Erythroblast (primary cell): ENCODE measurements at regions not wholly inside any gene's neighbourhood (a gene's known extent, or its start where the extent isn't known, plus 50 kb on each side); places are given as distances from the start of the nearest gene placed in this dataset.

Experiments used
- DNase-seq, 2 experiments: peaks; one replicate each; lab custom pipeline; 2025; lab: John Stamatoyannopoulos, UW
- GATA1 ChIP-seq: IDR thresholded peaks from 2 replicates; pipeline ENCODE4 v1.6.1; 2011; ENCODE audit warnings: low read depth, mild to moderate bottlenecking, control low read depth, low read length, moderate library complexity
- POLR2A ChIP-seq: IDR thresholded peaks from 2 replicates; pipeline ENCODE4 v1.6.1; 2011; ENCODE audit warnings: mild to moderate bottlenecking, low read length

- no peak for DNase-seq
- TF ChIP-seq POLR2A (no peak), GATA1 (no peak)
Measured at GRCh38 chr2:125684256-125684655, 971.7 kb upstream of the GYPC start.

DNA sequence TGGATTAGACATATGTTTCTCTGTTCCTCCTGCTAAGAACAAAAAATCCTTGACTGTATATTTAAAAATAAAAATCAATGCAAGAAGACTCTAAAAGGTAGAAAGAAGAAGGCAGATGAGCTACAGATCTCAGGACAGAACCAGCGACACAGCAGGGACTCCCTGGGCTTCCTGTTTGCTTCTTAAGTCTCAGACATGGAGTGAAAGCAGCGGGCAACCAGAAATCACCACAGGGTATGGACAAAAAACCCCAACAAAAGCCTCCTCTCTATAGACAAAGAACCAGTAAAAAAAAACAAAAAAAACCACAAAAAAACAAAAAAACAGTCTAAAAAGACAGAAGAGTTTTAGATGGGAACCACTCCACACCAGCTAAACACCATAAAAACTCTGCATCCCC lies 971.0 kb upstream of the GYPC start:
- TF ChIP-seq POLR2A (no peak), GATA1 (no peak)
- no peak for DNase-seq

DNA sequence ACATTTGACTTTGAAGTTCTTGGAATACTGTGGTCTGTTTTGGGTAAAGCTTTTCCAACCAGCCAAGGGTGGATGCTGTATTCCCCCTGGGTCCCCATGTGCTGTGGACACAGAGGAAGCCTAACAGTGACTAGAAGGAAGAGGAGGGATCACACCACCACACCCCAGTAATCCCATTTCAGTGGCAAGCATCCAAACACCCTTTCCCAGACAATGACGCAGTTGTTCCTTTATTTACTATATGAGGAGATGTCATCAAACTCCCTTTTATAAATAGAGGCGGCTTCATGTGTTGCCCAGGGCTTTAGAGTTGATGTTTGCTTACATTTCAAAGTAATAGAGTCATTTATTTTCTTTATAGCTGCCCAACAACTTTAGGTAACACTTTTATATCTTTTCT lies 959.4 kb upstream of the GYPC start:
- no peak for DNase-seq
- TF ChIP-seq POLR2A (no peak), GATA1 (no peak)

GRCh38 chr2:125698280-125698679 lies 957.7 kb upstream of the GYPC start:
- no peak for TF ChIP-seq POLR2A
- TF ChIP-seq GATA1, result no peak
- no peak for DNase-seq

GRCh38 chr2:125701070-125701469 lies 954.9 kb upstream of the GYPC start:
- DNase-seq, result no peak
- TF ChIP-seq POLR2A, result no peak
- no peak for TF ChIP-seq GATA1

DNA sequence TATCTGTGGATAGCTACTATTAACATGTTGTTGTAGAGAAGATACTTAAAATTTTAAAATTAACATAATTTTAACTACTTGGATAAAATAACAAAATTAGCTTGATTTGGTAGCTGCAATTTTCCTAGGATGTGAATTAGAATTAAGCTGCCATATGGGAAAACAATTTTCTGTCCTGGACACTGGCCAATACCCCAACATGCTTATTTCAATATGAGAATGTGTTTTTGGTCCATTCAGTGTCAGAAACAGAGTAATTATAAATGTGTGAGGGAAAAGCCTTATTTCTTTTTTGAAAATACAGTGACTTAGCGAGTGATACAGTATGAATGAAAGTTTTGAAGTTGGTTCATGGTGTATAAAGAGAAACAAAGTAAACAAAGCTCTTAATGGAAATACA lies 948.3 kb upstream of the GYPC start:
- TF ChIP-seq POLR2A, result no peak
- no peak for TF ChIP-seq GATA1
- no peak for DNase-seq

GRCh38 chr2:125710561-125710960 lies 945.4 kb upstream of the GYPC start:
- DNase-seq, result no peak
- TF ChIP-seq GATA1, result no peak
- no peak for TF ChIP-seq POLR2A

DNA sequence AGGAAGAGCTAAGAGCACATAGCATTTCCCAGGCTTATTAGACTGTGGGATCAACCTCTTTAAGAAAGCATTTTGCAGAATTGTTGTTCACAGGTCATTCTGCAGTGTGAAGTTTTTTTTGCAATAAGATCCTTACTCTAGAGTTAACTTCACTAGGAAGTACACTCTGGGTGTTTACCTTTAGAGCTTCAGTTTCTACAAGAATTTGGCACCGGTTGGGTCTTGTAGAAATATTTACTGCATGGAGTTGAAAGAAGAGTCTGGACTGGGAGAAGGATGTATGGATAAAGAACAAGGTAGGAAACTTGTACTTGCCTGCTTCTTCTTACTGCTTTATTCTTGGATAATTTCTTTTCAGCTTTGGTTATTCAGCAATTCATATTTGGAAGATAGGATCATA lies 944.9 kb upstream of the GYPC start:
- TF ChIP-seq GATA1 (no peak), POLR2A (no peak)
- no peak for DNase-seq

DNA sequence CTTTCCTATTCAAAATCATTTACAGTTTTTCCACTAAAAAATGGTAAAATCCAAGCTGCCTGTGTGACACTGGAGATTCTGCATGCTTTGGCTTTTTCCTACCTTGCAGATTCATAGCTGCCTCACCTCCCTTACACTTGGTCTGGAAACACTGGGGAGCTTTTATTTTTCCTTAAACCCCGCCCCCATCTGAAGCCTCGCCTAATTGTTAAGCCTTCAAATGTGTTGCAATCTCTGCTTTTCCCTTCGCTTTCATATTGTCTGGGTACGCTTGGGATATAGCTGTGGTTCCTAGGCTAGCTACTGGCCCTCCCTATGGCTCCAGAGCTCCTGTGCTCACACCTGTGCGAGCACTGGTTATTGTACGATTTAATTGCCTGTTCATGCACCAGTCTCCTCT lies 942.4 kb upstream of the GYPC start:
- TF ChIP-seq POLR2A (no peak), GATA1 (no peak)
- no peak for DNase-seq

DNA sequence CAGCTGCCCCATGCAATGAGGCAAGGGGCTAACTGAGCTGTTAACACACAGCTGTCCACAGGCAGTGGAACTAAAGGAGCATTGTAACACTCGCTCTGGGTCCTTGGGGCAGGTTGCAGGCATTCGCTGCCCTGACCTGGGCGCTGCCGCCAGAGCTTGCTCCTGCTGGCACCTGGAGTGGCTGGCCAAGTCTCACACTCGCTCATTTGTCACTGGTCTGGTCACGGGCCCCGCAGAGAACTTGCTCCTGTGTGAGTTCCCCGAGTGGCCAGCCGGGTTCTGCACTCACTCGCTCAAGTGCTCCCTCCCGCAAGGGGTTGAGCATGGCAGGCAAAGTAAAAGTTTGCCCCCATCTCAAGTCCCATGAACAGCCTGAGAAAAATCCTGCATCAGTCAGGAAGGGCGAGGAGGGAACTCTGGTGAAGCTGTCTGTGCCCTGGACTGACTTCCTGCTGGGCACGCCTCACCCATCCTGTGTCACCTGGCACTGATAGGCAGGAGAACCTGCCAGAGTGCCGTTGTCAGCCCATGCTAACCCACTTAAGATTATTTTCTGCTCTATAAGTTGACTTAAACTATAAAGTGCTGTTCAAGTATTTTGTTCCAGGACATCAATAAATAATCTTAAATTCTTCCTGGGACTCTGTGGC lies 934.8 kb upstream of the GYPC start:
- DNase-seq, result no peak
- no peak for TF ChIP-seq GATA1
- no peak for TF ChIP-seq POLR2A

GRCh38 chr2:125730921-125731320 lies 925.0 kb upstream of the GYPC start:
- DNase-seq, result no peak
- no peak for TF ChIP-seq POLR2A
- TF ChIP-seq GATA1, result no peak

- TF ChIP-seq POLR2A, result no peak
- no peak for TF ChIP-seq GATA1
- DNase-seq, result no peak
Measured at GRCh38 chr2:125736306-125736705, 919.7 kb upstream of the GYPC start.

DNA sequence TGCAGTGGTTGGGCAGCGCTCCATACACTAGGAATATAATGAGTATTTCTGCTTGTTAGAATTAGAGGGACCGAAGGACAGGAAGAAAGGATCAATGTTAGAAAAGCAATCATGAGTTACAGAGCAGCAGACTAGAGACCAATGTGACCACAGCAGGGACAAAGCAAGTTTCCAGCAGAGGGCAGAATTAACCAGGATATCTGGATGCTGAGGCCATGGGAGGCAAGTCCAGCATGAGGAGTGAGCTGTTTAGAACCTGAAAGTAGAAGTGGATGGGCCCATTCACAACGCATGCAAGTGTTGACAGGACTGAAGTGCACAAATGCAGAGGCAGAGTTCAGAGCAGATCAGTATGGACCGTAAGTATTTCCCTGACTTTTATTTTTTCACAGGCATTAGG lies 910.4 kb upstream of the GYPC start:
- DNase-seq, result peak; percentile 9 to 37
- TF ChIP-seq GATA1, result no peak
- no peak for TF ChIP-seq POLR2A

DNA sequence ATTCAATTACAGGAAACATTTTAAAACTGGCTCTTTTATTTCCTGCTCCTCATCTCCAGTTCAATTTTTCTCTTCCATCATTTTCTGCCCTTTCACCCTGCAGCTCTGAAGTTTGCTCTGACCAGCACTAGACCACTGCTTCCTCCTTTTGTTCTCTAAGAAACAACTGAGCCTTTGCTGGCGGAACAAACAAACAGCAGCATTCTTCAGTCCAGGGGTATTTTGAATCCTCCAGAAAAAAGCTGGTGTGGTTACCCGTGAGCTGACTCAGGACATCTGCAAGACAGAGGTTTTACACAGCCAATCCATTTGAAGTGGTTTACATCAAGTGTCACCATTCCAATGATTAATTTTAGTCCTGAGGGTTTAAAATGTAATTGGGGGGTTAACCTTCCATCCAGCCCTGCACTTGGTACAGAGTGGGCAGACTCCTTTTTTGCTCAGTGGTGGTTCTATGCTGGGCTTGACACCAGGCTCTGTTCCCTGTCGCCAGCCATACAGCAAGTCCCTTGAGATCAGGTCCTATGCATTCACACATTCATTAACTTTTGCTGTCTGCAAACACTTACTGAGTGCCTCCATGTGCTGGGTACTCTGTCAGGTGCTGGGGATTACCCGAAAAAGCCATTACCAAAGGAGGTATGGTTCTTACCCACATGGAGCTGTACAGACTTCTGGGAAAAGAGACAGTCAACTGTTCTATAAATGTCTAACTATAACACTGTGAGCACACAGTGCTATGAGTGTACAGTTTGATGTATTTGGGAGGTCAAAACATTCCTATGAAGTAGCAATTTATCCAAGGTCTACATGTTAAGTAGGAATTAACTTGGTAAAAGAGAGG lies 909.4 kb upstream of the GYPC start:
- DNase-seq, result no peak
- TF ChIP-seq GATA1 (no peak), POLR2A (no peak)

DNA sequence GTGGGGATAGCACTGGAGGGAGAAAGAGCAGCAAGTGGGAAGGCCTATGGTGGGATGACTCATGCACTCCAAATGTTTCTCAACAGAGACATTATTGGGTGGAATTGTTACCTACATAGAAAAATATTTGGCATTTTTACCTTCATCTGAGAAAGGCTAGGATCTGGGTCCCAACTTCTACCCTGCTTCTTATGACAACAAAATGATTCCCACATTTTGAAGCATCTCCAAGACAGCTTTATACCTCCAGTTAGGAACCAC lies 908.9 kb upstream of the GYPC start:
- TF ChIP-seq GATA1 (no peak), POLR2A (no peak)
- no peak for DNase-seq
